DMS 273 (cell line): ENCODE measurements at regions not wholly inside any gene's neighbourhood (a gene's known extent, or its start where the extent isn't known, plus 50 kb on each side); places are given as distances from the start of the nearest gene placed in this dataset.
"Not testable (repeated sequence)": the region's sequence is repeated elsewhere in the genome, so short reads cannot be mapped to it uniquely, and the experiment has no call there.

Experiments
- DNase-seq: peaks from one replicate; lab custom pipeline; 2025; ENCODE audit not compliant: unreplicated experiment; lab: John Stamatoyannopoulos, UW

DNA sequence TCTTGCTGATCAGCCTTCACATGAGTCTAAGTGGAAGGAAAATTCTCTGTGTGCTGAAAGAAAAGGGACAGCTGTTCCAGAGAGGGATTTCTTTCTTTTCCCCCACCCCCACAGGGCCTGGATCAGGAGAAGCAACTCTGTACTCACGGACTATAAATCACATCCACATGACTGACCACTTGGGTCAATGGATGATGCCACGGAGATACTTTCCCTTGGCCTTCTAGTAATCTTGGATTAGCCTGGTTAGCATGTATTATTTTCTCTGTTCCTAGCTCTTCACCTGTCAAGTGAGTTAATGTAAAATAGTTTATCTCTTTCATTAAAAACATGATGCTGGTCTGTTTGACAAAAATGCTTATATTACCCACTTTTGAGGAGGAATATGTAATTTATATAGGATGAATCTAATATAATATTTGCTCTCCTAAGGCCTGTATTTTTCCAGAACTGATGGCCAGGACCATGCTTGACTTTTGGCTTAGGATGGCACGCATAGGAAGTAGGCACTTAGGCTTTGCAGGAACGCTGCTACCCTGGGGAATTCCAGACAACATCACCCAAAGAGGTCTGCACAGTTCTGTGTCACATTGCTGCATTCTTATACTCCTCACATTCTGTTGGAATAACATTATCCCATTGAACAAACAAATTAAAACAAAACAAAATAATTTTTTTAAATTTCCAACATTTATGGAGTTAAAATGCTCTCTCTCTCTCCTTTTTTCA, 892.1 kb downstream of the TLE1 start:
- peak; percentile 84 for DNase-seq

DNA sequence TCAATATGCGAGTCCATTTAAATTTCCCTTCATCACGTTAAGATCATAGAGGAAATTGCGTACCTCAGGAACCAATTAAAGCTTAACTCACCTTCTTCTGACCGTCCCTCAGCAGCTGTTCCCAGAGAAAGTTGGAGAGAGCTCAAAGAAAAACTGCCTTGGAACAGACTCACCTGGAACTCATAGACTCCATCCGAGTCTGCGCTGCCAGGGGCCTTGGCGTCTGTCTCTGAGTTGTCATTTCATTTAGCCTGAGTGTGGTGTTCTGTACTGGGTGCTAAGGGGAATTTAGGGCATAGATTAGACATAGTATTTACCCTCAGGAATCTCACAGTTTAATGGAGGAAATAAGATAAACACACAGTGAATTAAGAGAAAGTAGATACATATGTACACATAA, 892.7 kb downstream of the TLE1 start:
- peak; percentile 58 for DNase-seq

DNA sequence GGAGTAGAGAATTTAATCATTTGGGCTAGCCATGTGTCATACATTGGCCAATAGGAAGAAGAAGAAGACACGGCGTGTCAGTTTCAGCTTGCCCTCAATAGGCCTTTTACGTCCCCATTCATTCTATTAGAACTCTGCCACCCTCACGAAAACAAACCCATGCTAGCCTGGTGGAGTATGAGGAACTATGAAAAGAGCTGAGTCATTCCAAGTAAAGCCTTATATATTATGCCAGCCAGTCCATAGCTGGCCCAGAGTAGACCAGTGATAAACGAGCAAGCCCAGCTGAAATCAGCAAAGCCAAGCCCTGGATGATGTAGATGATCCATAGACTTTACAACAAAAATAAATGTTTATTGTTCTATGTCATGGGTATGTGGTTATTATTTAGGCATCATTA, 895.1 kb downstream of the TLE1 start:
- peak; percentile 17 for DNase-seq

DNA sequence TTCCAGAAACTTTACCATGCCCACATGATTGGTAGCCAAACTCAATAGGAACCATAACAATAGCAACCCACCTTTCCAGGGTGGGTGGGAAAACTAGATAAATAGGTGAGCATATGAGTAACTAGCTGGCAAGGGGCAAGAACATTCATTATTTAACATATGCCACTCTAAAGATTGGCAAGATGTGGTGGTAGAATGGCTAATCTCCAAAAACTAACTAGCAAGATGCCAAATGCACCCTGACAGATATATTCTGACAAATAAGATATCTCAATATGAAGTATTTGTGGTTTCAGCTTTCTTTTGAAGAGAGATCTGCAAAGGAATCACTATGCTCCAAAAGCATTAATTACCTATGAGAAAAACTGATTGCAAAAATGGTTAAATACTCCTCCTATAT, 895.6 kb downstream of the TLE1 start:
- DNase-seq: peak; percentile 47

DNA sequence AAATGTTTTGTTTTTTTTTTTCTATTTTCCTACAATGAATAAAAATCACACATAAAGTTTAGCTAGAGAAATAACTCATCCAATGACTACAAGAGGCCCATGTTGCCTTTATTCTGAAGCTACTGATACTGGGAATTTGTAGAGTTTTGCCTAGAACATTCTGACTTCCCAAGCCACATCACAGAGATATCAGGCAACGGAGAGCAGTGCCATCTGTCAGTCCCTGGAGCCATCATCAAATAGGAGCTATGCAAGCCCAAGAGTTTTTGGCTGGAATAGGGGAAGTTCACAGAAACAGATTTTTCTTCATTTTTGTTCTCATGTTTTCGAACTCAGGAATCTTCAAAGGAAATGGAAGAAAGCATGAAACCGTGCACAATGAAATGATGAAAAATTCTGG, 896.6 kb downstream of the TLE1 start:
- DNase-seq: peak; percentile 57

DNA sequence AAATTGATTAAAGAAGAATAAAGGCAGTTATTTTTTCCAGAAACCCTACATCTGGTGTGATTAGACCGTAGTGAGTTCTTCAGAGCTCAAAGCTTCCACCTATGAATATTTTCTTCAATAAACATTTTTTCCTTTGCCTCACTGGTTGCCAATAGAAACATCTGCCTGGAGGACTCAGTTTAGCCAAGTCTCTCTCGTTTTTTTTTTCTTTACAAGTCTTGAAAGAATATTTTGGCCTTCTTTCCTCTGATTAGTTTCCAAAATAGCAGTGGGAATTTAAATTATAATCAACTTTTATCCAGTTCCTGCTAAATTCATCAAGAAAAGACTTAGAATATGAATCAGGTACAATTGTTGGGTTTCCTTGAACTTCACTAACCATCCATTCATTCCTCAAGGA, 897.5 kb downstream of the TLE1 start:
- no peak for DNase-seq

DNA sequence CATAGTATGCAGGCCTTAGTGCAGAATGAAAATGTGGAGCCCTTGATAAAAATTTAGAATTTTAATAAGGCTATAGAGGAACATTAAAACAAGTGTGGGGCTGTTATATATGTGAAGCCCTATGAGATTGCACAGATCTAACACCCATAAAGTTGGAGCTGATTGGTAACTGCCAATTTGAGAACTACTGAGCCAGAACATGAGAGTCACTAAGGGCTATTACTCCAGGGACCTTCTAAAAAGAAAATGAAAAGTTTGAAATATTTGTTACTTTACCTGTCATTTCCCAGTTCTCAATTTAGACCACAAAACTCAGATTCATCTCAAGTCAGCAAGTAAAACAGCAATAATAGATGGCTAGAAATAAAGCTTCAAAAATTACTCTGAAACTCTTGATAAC, 898.6 kb downstream of the TLE1 start:
- no peak for DNase-seq

DNA sequence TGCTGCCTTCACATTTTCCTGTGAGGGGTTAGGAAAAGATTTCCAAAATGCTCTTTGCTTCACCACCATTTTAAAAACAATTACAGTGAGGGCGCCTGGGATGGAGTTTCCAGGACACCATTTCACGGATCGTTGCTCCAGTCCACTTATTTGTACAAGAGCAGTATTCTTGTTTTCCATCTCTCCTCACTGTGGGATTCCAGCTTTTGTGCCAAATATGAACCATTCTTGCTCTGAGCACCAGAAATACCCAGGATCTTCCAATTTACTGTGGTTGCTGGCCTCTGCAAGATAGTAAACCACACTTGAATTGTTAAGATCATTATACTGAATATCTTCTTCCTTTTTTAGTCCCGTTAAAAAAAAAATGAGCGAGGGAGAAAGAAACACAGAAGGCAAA, 899.5 kb downstream of the TLE1 start:
- DNase-seq: no peak

DNA sequence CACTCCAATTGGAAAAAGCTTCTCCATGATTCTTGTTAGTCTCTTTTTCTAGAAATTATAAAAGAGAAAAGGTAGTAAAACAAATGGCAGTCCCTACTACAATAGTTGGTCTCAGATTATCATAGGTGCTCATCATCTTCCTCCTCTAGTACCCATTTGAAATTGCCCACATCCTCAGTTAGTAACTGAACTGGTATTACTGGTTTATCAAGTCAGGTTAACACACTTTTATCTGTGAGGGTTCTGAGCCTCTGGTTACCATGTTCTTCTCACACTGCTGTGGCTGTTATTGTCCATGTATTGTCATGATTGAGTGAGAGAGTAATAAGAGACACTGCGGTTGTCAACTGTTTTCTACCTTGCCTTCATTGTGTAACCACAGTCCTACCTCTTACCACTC, 901.7 kb downstream of the TLE1 start:
- DNase-seq: no peak

DNA sequence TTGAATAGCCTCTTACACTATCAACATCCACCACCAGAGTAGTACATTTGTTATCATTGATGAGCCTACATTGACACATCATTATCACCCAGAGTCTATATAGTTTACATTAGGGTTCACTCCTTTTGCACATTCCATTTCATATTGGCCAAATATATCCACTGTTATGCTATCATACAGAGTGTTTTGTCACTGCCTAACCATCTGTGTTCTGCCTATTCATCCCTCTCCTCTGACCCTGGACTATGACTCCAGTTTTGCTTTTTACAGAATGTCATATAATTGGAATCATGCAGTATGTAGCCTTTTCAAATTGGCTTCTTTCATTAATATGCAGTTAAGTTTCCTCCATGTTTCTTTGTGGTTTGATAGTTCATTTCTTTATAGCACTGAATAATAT, 904.7 kb downstream of the TLE1 start:
- no peak for DNase-seq

DNA sequence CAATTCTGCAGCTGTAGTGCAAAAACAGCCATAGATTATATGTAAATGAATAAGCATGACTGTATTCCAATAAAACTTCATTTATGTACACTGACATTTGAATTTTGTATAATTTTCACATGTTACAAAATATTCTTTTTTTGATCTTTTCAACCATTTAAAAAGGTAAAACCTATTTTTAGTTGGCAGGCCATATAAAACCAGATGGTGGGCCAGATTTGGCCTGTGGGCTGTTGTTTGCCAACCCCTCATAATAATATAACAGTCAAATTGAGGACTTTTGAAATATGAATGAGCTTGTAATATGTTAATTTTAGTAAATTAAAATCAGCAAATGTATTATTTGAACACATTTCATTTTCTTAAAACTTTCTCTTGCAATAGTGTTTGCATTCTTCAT, 913.4 kb downstream of the TLE1 start:
- no peak for DNase-seq

DNA sequence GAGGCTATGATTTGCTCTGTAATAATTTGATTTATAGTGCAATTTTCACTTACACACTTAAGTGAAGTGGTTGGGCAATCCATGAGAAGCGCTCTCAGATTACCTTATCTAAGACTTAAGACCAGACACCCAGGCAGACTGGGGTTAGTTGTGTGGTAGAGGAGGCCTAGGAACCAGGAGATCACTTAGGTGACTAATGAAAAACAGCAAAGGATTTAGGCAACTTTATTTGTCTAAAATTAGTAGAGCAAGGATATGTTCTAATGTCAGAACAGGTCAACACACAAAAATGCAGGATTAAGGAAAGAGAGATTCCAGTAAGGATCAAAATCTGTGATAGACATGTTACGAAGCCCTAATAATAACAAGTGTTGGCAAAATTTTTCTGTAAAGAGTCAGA, 913.8 kb downstream of the TLE1 start:
- peak; percentile 24 for DNase-seq

DNA sequence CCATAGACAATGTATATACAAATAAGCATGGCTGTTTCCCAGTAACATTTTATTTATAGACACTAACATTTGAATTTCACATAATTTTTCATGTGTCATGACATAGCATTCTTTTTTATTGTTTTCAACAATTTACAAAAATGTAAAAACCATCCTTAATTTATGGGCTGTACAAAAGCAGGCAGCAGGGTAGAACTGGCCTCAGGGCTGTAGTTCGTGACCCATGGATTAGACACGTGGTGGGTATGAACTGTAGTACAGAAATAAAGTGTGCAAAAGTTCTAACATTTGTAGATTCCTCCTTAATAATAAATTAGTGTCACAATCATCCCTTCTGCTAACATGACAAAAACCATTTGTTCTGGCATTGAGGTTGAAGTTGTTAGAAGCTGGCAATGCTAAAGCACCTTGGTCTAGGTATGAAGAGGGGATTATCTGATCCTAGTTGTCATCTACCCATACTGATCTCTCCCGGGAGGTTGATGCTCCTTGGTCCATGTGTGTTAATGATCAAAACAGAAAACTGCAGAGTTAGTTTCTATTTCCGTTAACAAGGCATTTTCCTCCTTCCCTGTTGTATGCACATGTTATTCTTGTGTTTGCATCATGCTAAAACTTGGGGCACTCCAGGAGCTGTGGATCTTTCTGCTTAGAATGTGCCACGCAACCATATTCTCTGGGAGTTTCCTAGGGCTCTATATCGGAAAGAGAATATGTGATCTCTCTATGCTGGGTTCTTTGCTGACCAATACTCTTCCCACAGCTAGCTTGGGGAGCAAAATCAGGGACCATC, 917.6 kb downstream of the TLE1 start:
- no peak for DNase-seq

DNA sequence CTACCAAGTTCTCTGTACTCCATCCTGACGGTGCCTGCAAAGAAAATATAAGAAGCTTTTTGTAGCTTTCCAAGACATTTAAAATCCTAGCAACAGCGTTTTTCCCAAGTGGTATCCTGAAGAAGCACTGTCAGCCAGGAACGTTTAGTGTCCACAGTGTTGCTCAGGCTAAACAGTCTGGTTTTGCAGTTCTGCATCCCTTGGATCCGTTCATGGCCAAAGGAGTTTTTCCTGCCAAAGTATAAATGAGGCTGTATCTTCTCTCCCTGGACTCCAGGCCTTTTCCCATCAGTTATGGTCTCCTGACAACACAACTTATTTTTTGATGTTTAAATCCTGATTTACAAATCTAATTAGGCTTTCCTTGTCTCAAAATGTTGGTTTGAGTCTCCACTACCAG, 925.8 kb downstream of the TLE1 start:
- no peak for DNase-seq

DNA sequence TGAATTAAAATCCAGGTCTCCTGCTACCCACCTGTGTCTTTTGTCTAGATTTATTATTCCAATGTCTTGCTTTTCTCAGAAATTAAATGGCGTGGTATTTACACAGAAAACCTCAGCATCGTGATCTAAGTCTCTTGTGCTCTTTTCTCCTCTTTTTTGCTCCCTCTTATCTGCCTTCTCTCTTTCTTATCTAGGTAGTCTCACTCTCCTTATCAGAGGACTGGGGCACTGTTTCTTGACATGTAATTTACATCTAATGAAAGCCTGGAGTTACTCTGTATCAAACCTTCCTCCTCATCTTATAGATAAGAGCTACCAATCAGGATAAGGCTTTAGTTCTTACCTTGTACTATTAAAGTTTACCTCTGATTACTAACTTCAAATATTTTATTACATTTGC, 933.8 kb downstream of the TLE1 start:
- DNase-seq: no peak

DNA sequence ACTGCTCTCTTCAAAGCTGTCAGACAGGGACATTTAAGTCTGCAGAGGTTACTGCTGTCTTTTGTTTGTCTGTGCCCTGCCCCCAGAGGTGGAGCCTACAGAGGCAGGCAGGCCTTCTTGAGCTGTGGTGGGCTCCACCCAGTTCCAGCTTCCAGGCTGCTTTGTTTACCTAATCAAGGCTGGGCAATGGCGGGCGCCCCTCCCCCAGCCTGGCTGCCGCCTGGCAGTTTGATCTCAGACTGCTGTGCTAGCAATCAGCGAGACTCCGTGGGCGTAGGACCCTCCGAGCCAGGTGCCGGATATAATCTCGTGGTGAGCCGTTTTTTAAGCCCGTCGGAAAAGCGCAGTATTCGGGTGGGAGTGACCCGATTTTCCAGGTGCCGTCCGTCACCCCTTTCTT, 942.3 kb downstream of the TLE1 start:
- not testable (repeated sequence) for DNase-seq

DNA sequence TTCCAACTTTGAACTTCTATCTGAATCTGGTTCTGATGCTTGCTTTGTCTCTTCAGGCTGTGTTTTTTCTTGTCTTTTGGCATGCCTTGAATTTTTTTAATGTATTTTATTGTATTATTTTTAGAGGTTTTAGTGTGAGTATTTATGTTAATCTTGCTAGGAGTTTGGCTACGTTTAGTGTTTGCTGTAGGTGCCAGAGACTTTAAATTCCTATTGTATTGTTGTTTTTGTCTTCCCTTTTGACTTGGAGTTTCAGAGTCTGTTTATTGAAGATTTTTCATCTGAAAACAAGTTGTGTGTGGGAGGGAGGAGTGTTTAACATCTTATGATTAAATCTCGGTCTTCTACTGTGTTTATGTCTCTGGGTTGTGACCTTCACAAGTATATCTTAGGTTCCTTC, 956.8 kb downstream of the TLE1 start:
- no peak for DNase-seq

DNA sequence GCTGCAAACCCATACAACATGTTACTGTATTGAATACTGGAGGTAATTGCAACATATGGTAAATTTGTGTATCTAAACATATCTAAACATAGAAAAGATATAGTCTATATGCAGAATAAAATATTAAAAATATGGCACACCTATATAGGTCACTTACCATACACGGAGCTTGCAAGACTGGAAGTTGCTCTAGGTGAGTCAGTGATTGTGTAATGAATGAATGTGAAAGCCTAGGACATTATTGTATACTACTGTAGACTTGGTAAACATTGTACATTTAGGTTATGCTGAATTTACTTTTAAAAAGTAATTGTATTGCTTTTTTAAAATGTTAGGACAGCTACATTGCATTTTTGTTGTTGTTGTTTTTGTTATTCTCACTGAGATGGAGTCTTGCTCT, 968.8 kb downstream of the TLE1 start:
- DNase-seq: no peak

DNA sequence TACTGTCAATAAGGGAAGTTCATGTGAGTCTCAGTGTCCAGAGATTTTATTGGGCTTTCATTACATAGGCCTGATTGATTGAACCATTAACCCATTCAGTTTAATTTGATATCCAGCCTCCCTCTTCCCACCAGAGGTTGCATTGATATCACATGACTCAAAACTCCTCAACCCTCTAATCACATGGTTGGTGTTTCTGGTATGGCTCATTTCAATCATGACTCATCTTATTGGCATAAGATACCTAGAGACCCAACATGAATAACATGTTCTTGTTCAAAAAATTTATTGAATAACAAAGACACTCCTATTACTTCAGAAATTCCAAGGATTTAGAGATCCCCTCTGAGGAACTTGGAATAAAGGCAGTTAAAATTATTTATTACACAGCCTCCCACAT, 982.2 kb downstream of the TLE1 start:
- no peak for DNase-seq

DNA sequence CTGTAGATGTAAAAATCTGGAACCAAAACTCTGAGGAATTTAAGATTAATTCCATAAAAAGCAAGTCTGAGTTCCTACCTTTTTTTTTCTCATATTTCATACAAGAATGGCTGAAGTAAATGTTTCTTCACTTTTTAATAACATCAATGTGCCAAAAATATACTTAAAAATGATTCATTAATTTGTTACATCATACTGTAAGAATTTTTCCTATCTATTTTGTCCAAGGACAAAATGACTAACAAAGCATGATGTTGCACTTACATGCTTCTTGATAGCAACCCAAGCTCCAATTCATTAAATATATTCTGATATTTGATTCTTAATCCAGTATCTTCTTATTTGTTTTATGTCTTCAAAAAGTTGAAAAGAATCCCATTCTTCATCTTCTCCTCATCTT, 988.3 kb downstream of the TLE1 start:
- no peak for DNase-seq

DNA sequence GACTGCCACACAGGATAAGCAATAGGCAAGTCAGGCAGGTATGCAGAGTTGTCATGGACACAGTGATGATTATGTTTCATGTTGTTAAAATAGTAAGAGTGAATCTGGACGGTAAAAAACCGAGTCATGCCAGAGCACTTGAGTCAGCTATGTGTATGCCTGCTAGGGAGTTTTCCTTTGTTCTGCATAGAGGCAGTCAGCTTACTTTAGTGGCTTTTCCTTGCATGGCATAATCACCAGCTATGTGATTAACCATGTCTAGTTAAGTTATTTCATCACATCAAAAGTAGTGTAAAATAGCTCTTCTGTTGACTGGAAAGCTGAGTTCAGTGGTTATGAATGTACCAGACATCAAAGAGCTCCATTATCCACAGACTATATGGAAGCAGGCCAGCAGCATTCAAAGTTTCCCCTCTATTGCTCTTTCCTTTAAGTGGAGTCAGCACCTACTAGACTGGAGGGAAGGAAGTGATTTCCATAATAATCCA, 989.8 kb downstream of the TLE1 start:
- DNase-seq: no peak

DNA sequence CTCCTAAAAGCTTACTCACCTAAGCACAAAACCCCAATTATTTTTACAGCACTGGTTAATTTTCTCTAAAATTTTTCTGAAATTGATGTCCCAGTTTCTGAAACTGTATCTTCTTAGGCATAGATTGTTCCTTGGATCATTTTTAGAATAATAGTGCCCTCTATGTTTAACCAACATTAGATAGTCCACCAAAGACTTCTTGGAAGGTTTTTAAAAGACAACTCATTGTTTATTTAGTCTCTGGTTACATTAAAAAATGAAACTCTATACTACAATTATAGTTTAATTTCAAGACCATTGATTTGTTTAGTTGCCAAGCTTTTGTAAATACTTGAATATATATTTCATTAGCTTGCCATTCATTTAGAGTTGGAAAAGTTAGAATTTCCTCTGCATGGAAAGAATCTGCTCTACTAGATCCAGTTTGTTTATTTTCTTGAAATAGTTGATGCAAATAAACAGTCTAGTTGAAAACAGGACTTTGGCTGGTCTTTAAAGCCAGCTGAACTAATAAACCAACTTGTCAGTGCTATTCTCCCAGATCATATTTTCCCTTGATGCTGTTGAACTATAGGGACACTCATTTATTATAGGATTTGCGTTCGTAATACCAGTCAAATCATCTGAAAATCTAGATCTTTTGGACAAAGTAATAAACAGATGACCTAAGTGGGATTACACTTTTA, 990.5 kb downstream of the TLE1 start:
- no peak for DNase-seq
